Stimulated activated naive CD8-positive, alpha-beta T cell treated with anti-CD3 and anti-CD28 coated beads, Interleukin-15, Interleukin-2, amounts not matched to agents 100 ng/mL and 50 ng/mL, for 24 hours (primary cell): ENCODE measurements at regions not wholly inside any gene's neighbourhood (a gene's known extent, or its start where the extent isn't known, plus 50 kb on each side); places are given as distances from the start of the nearest gene placed in this dataset.
"Not testable (repeated sequence)": the region's sequence is repeated elsewhere in the genome, so short reads cannot be mapped to it uniquely, and the experiment has no call there.

Source experiments
- H3K27ac Mint-ChIP-seq: one replicate; pipeline ENCODE4 v1.8.0; 2021; ENCODE audit warnings: mild to moderate bottlenecking, mixed read lengths
- H3K27me3 Mint-ChIP-seq: one replicate; pipeline ENCODE4 v1.8.0; 2021; ENCODE audit warnings: mixed read lengths
- H3K36me3 Mint-ChIP-seq: one replicate; pipeline ENCODE4 v1.8.0; 2021; ENCODE audit warnings: low read depth, mixed read lengths
- H3K4me1 Mint-ChIP-seq: one replicate; pipeline ENCODE4 v1.8.0; 2021; ENCODE audit warnings: low read depth, mixed read lengths
- H3K4me3 Mint-ChIP-seq: one replicate; pipeline ENCODE4 v1.8.0; 2021; ENCODE audit warnings: mild to moderate bottlenecking, mixed read lengths
- H3K9me3 Mint-ChIP-seq: one replicate; pipeline ENCODE4 v1.8.0; 2021; ENCODE audit warnings: mixed read lengths

GRCh38 chr5:18292146-18292545 lies 657.9 kb downstream of the TAF11L14 start:
- H3K9me3 Mint-ChIP-seq, result no peaks in the 10 kb centered on the region
- no peaks in the 10 kb centered on the region for H3K36me3 Mint-ChIP-seq
- no peak overlapping the region for H3K4me3 Mint-ChIP-seq
- no peak overlapping the region for H3K27ac Mint-ChIP-seq
- H3K27me3 Mint-ChIP-seq, result no peaks in the 10 kb centered on the region
- H3K4me1 Mint-ChIP-seq, result no peaks in the 10 kb centered on the region

GRCh38 chr5:18295696-18296095 lies 661.4 kb downstream of the TAF11L14 start:
- H3K9me3 Mint-ChIP-seq, H3K4me3 Mint-ChIP-seq, H3K27me3 Mint-ChIP-seq, H3K36me3 Mint-ChIP-seq, H3K27ac Mint-ChIP-seq, H3K4me1 Mint-ChIP-seq: not testable (repeated sequence)

- Mint-ChIP-seq H3K27me3 (no peaks in the 10 kb centered on the region), H3K9me3 (no peaks in the 10 kb centered on the region), H3K4me1 (no peaks in the 10 kb centered on the region), H3K36me3 (no peaks in the 10 kb centered on the region), H3K27ac (no peak overlapping the region), H3K4me3 (no peak overlapping the region)
Observed at GRCh38 chr5:18299166-18299565, 664.9 kb downstream of the TAF11L14 start.

- Mint-ChIP-seq H3K27me3 (no peaks in the 10 kb centered on the region), H3K36me3 (no peaks in the 10 kb centered on the region), H3K9me3 (no peaks in the 10 kb centered on the region), H3K4me1 (no peaks in the 10 kb centered on the region), H3K27ac (no peak overlapping the region), H3K4me3 (no peak overlapping the region)
Observed at GRCh38 chr5:18305288-18305924, 671.1 kb downstream of the TAF11L14 start.

GRCh38 chr5:18311266-18311665 lies 677.0 kb downstream of the TAF11L14 start:
- Mint-ChIP-seq H3K27me3 (no peaks in the 10 kb centered on the region), H3K4me1 (no peaks in the 10 kb centered on the region), H3K4me3 (no peak overlapping the region), H3K9me3 (no peaks in the 10 kb centered on the region), H3K36me3 (no peaks in the 10 kb centered on the region), H3K27ac (no peak overlapping the region)

- H3K36me3 Mint-ChIP-seq, result no peaks in the 10 kb centered on the region
- H3K9me3 Mint-ChIP-seq, result no peaks in the 10 kb centered on the region
- H3K27ac Mint-ChIP-seq, result no peak overlapping the region
- no peaks in the 10 kb centered on the region for H3K4me1 Mint-ChIP-seq
- no peak overlapping the region for H3K4me3 Mint-ChIP-seq
- no peaks in the 10 kb centered on the region for H3K27me3 Mint-ChIP-seq
Observed at GRCh38 chr5:18312016-18312415, 677.8 kb downstream of the TAF11L14 start.

- Mint-ChIP-seq H3K36me3 (no peaks in the 10 kb centered on the region), H3K4me1 (no peaks in the 10 kb centered on the region), H3K27me3 (no peaks in the 10 kb centered on the region), H3K9me3 (no peaks in the 10 kb centered on the region), H3K4me3 (no peak overlapping the region), H3K27ac (no peak overlapping the region)
Observed at GRCh38 chr5:18314192-18314778, 680.0 kb downstream of the TAF11L14 start.

- Mint-ChIP-seq H3K9me3 (no peaks in the 10 kb centered on the region), H3K27me3 (no peaks in the 10 kb centered on the region), H3K27ac (no peak overlapping the region), H3K4me1 (no peaks in the 10 kb centered on the region), H3K36me3 (no peaks in the 10 kb centered on the region), H3K4me3 (no peak overlapping the region)
Observed at GRCh38 chr5:18321262-18321942, 687.1 kb downstream of the TAF11L14 start.

- Mint-ChIP-seq H3K27me3 (no peaks in the 10 kb centered on the region), H3K36me3 (no peaks in the 10 kb centered on the region), H3K27ac (no peak overlapping the region), H3K9me3 (no peaks in the 10 kb centered on the region), H3K4me3 (no peak overlapping the region), H3K4me1 (no peaks in the 10 kb centered on the region)
Observed at GRCh38 chr5:18323891-18324290, 689.6 kb downstream of the TAF11L14 start.

- Mint-ChIP-seq H3K4me3 (no peak overlapping the region), H3K36me3 (no peaks in the 10 kb centered on the region), H3K27ac (no peak overlapping the region), H3K9me3 (no peaks in the 10 kb centered on the region), H3K27me3 (no peaks in the 10 kb centered on the region), H3K4me1 (no peaks in the 10 kb centered on the region)
Observed at GRCh38 chr5:18325431-18325830, 691.2 kb downstream of the TAF11L14 start.

GRCh38 chr5:18329328-18329727 lies 695.1 kb downstream of the TAF11L14 start:
- Mint-ChIP-seq H3K4me3 (no peak overlapping the region), H3K27ac (no peak overlapping the region), H3K4me1 (no peaks in the 10 kb centered on the region), H3K9me3 (peaks cover 7% of the 10 kb centered on the region), H3K36me3 (no peaks in the 10 kb centered on the region), H3K27me3 (no peaks in the 10 kb centered on the region)

GRCh38 chr5:18333841-18334240 lies 699.6 kb downstream of the TAF11L14 start:
- H3K4me1 Mint-ChIP-seq, result no peaks in the 10 kb centered on the region
- H3K27me3 Mint-ChIP-seq, result no peaks in the 10 kb centered on the region
- H3K9me3 Mint-ChIP-seq, result peaks cover 7% of the 10 kb centered on the region
- H3K27ac Mint-ChIP-seq, result no peak overlapping the region
- H3K4me3 Mint-ChIP-seq, result no peak overlapping the region
- no peaks in the 10 kb centered on the region for H3K36me3 Mint-ChIP-seq

GRCh38 chr5:18334949-18335348 lies 700.7 kb downstream of the TAF11L14 start:
- no peaks in the 10 kb centered on the region for H3K36me3 Mint-ChIP-seq
- H3K9me3 Mint-ChIP-seq, result peaks cover 7% of the 10 kb centered on the region
- H3K4me3 Mint-ChIP-seq, result no peak overlapping the region
- no peaks in the 10 kb centered on the region for H3K4me1 Mint-ChIP-seq
- no peak overlapping the region for H3K27ac Mint-ChIP-seq
- no peaks in the 10 kb centered on the region for H3K27me3 Mint-ChIP-seq

- Mint-ChIP-seq H3K4me1 (no peaks in the 10 kb centered on the region), H3K27me3 (no peaks in the 10 kb centered on the region), H3K9me3 (peaks cover 5% of the 10 kb centered on the region), H3K36me3 (no peaks in the 10 kb centered on the region), H3K27ac (no peak overlapping the region), H3K4me3 (no peak overlapping the region)
Observed at GRCh38 chr5:18354828-18355227, 720.6 kb downstream of the TAF11L14 start.

- no peaks in the 10 kb centered on the region for H3K27me3 Mint-ChIP-seq
- H3K9me3 Mint-ChIP-seq, result peaks cover 3% of the 10 kb centered on the region
- H3K27ac Mint-ChIP-seq, result no peak overlapping the region
- H3K4me3 Mint-ChIP-seq, result no peak overlapping the region
- no peaks in the 10 kb centered on the region for H3K4me1 Mint-ChIP-seq
- H3K36me3 Mint-ChIP-seq, result no peaks in the 10 kb centered on the region
Observed at GRCh38 chr5:18357486-18357885, 723.2 kb downstream of the TAF11L14 start.

GRCh38 chr5:18366234-18366633 lies 732.0 kb downstream of the TAF11L14 start:
- no peak overlapping the region for H3K27ac Mint-ChIP-seq
- H3K36me3 Mint-ChIP-seq, result no peaks in the 10 kb centered on the region

More at GRCh38 chr5:18366234-18366633, 732.0 kb downstream of the TAF11L14 start:
- no peak overlapping the region for H3K4me3 Mint-ChIP-seq
- no peaks in the 10 kb centered on the region for H3K4me1 Mint-ChIP-seq
- H3K9me3 Mint-ChIP-seq, result peaks cover 12% of the 10 kb centered on the region
- H3K27me3 Mint-ChIP-seq, result no peaks in the 10 kb centered on the region
